Esophagus (tissue), 2 donors: ENCODE measurements at regions not wholly inside any gene's neighbourhood (a gene's known extent, or its start where the extent isn't known, plus 50 kb on each side); places are given as distances from the start of the nearest gene placed in this dataset.

Source experiments
- H3K27ac ChIP-seq, 2 donors: one replicate each; pipeline ENCODE4 v1.5.1; 2013; ENCODE audit warnings: low read depth in 2 of 2, mild to moderate bottlenecking in 2 of 2, inconsistent platforms in 1 of 2, low read length in 1 of 2, moderate library complexity in 1 of 2
- H3K27me3 ChIP-seq, 2 donors: one replicate each; pipeline ENCODE4 v1.6.1; 2013; ENCODE audit warnings: low read length in 2 of 2, control low read depth in 1 of 2, mild to moderate bottlenecking in 1 of 2; ENCODE audit not compliant: insufficient read depth in 2 of 2, control insufficient read depth in 1 of 2
- H3K36me3 ChIP-seq, 2 donors: one replicate each; pipeline ENCODE4 v1.6.1; 2013; ENCODE audit warnings: low read length in 1 of 2; ENCODE audit not compliant: control insufficient read depth in 2 of 2, insufficient read depth in 2 of 2
- H3K4me1 ChIP-seq, 2 donors: one replicate each; pipeline ENCODE4 v1.6.1; 2013; ENCODE audit warnings: low read length in 1 of 2; ENCODE audit not compliant: control insufficient read depth in 2 of 2, insufficient read depth in 2 of 2
- H3K4me3 ChIP-seq, 2 donors: one replicate each; pipeline ENCODE4 v1.5.1; 2013; ENCODE audit warnings: low read length in 2 of 2, mild to moderate bottlenecking in 2 of 2, low read depth in 1 of 2, moderate library complexity in 1 of 2
- H3K9me3 ChIP-seq, 2 donors: one replicate each; pipeline ENCODE4 v1.6.1; 2013; ENCODE audit warnings: mild to moderate bottlenecking in 2 of 2, low read depth in 1 of 2, low read length in 1 of 2, moderate library complexity in 1 of 2; ENCODE audit not compliant: control insufficient read depth in 2 of 2, insufficient read depth in 1 of 2
- WGBS, 2 donors: extraction: QIAGEN DNeasy Blood & Tissue Kit; methylation state at CpG; one replicate each; pipeline ENCODE4 v1.1.7; 2013; 5-methylcytosine and 5-hydroxymethylcytosine counted together
- donor health status: healthy with polysubstance abuse.
- donor health status: Bipolar disorder and iron deficiency.

GRCh38 chr12:107884769-107885694 is 110.5 kb downstream of the ASCL4 start:
- H3K27me3 ChIP-seq: no peaks in the 10 kb centered on the region
- no peak overlapping the region for H3K27ac ChIP-seq
- H3K9me3 ChIP-seq: no peaks in the 10 kb centered on the region
- H3K36me3 ChIP-seq: no peaks in the 10 kb centered on the region
- H3K4me3 ChIP-seq: no peak overlapping the region
- H3K4me1 ChIP-seq: no peaks in the 10 kb centered on the region
- 11% methylated on average over 7 of the region's 7 CpGs for WGBS, 2 donors

GRCh38 chr12:107888789-107889188 is 114.3 kb downstream of the ASCL4 start:
- WGBS, 2 donors: 87 to 89% methylated on average over 4 of the region's 4 CpGs
- Histone ChIP-seq H3K27ac (no peak overlapping the region), H3K9me3 (no peaks in the 10 kb centered on the region), H3K36me3 (no peaks in the 10 kb centered on the region), H3K4me1 (no peaks in the 10 kb centered on the region), H3K27me3 (no peaks in the 10 kb centered on the region), H3K4me3 (no peak overlapping the region)

GRCh38 chr12:107891967-107892366 is 117.5 kb downstream of the ASCL4 start:
- H3K36me3 ChIP-seq: no peaks in the 10 kb centered on the region
- no peaks in the 10 kb centered on the region for H3K27me3 ChIP-seq
- 46 to 59% methylated on average over 3 of the region's 3 CpGs for WGBS, 2 donors
- H3K4me3 ChIP-seq: no peak overlapping the region
- H3K9me3 ChIP-seq: no peaks in the 10 kb centered on the region
- no peaks in the 10 kb centered on the region for H3K4me1 ChIP-seq
- H3K27ac ChIP-seq: no peak overlapping the region

GRCh38 chr12:107894589-107894988 is 120.1 kb downstream of the ASCL4 start:
- WGBS, 2 donors: 62 to 71% methylated on average over 3 of the region's 3 CpGs
- Histone ChIP-seq H3K9me3 (no peaks in the 10 kb centered on the region), H3K27ac (no peak overlapping the region), H3K27me3 (no peaks in the 10 kb centered on the region), H3K4me3 (no peak overlapping the region), H3K4me1 (no peaks in the 10 kb centered on the region), H3K36me3 (no peaks in the 10 kb centered on the region)

- Histone ChIP-seq H3K4me3 (no peak overlapping the region), H3K27ac (no peak overlapping the region), H3K36me3 (no peaks in the 10 kb centered on the region), H3K27me3 (no peaks in the 10 kb centered on the region), H3K9me3 (no peaks in the 10 kb centered on the region), H3K4me1 (no peaks in the 10 kb centered on the region)
Observed at GRCh38 chr12:107895966-107896365, 121.5 kb downstream of the ASCL4 start.

GRCh38 chr12:107900588-107900987 is 126.1 kb downstream of the ASCL4 start:
- 76 to 87% methylated on average over 2 of the region's 2 CpGs for WGBS, 2 donors
- H3K27ac ChIP-seq: no peak overlapping the region
- peaks cover 0 to 2% of the 10 kb centered on the region in 2 donors for H3K9me3 ChIP-seq
- no peaks in the 10 kb centered on the region for H3K36me3 ChIP-seq
- no peaks in the 10 kb centered on the region for H3K27me3 ChIP-seq
- no peak overlapping the region for H3K4me3 ChIP-seq
- peaks cover 0 to 3% of the 10 kb centered on the region in 2 donors for H3K4me1 ChIP-seq

GRCh38 chr12:107903341-107904061 is 129.0 kb downstream of the ASCL4 start:
- 3% methylated on average over 33 to 46 of the region's 46 CpGs for WGBS, 2 donors
- peaks cover 0 to 2% of the 10 kb centered on the region in 2 donors for H3K9me3 ChIP-seq
- H3K27ac ChIP-seq: no peak overlapping the region
- H3K4me3 ChIP-seq: peak overlapping the region in 1 of 2 donors; percentile 38
- no peaks in the 10 kb centered on the region for H3K36me3 ChIP-seq
- peaks cover 0 to 3% of the 10 kb centered on the region in 2 donors for H3K27me3 ChIP-seq
- peaks cover 0 to 3% of the 10 kb centered on the region in 2 donors for H3K4me1 ChIP-seq

GRCh38 chr12:107906707-107907106 is 132.2 kb downstream of the ASCL4 start:
- H3K27ac ChIP-seq: no peak overlapping the region
- H3K4me1 ChIP-seq: peaks cover 0 to 3% of the 10 kb centered on the region in 2 donors
- peaks cover 0 to 3% of the 10 kb centered on the region in 2 donors for H3K27me3 ChIP-seq
- H3K9me3 ChIP-seq: peaks cover 0 to 2% of the 10 kb centered on the region in 2 donors
- no peaks in the 10 kb centered on the region for H3K36me3 ChIP-seq
- 64 to 69% methylated on average over 4 of the region's 4 CpGs for WGBS, 2 donors
- no peak overlapping the region for H3K4me3 ChIP-seq

- Histone ChIP-seq H3K4me1 (peaks cover 2 to 5% of the 10 kb centered on the region in 2 donors), H3K27me3 (peaks cover 0 to 6% of the 10 kb centered on the region in 2 donors), H3K9me3 (no peaks in the 10 kb centered on the region), H3K36me3 (no peaks in the 10 kb centered on the region), H3K27ac (no peak overlapping the region), H3K4me3 (no peak overlapping the region)
- WGBS, 2 donors: 3% methylated on average over 22 of the region's 22 CpGs
Observed at GRCh38 chr12:107912421-107913004, 138.0 kb downstream of the ASCL4 start.
